ENCODE measurements at regions not wholly inside any gene's neighbourhood (a gene's known extent, or its start where the extent isn't known, plus 50 kb on each side); places are given as distances from the start of the nearest gene placed in this dataset.
A peak's percentile ranks its signal among the peaks of the same experiment; 100 is the strongest.

GRCh38 chr14:76696791-76697190 lies 64.5 kb upstream of the VASH1 start:
- Histone ChIP-seq H3K9me3 (no peaks in the 10 kb centered on the region), H3K4me3 (no peak overlapping the region), H3K36me3 (no peaks in the 10 kb centered on the region), H3K4me1 (peaks cover 2% of the 10 kb centered on the region), H3K27ac (no peak overlapping the region), H3K27me3 (no peaks in the 10 kb centered on the region)
- DNase-seq (ENCODE audit: low spot score in 2 of 2) = no peak
- 75% methylated on average over 5 of the region's 5 CpGs for WGBS
- TF ChIP-seq POLR2AphosphoS5 (IDR thresholded peaks at IDR 0.05) = no peak
- no peak for TF ChIP-seq EP300 (IDR thresholded peaks at IDR 0.05)
- no peak for TF ChIP-seq POLR2A (IDR thresholded peaks at IDR 0.05)
- no peak for TF ChIP-seq CTCF (IDR thresholded peaks at IDR 0.05)

- no peak overlapping the region for H3K27ac ChIP-seq
- no peaks in the 10 kb centered on the region for H3K9me3 ChIP-seq
- peak in 1 of 2 donors; percentile 74 for DNase-seq (ENCODE audit: low spot score in 2 of 2)
- WGBS = 54% methylated on average over 3 of the region's 5 CpGs
- no peaks in the 10 kb centered on the region for H3K36me3 ChIP-seq
- no peak for TF ChIP-seq POLR2A (IDR thresholded peaks at IDR 0.05)
- TF ChIP-seq CTCF (IDR thresholded peaks at IDR 0.05) = no peak
- no peak for TF ChIP-seq POLR2AphosphoS5 (IDR thresholded peaks at IDR 0.05)
- TF ChIP-seq EP300 (IDR thresholded peaks at IDR 0.05) = no peak
- no peak overlapping the region for H3K4me3 ChIP-seq
- no peaks in the 10 kb centered on the region for H3K27me3 ChIP-seq
- H3K4me1 ChIP-seq = peaks cover 2% of the 10 kb centered on the region
Measured at GRCh38 chr14:76697246-76697905, 63.9 kb upstream of the VASH1 start.

GRCh38 chr14:76698191-76698590 lies 63.1 kb upstream of the VASH1 start:
- peaks cover 2% of the 10 kb centered on the region for H3K4me1 ChIP-seq
- 66% methylated on average over 4 of the region's 4 CpGs for WGBS
- H3K9me3 ChIP-seq = no peaks in the 10 kb centered on the region
- H3K4me3 ChIP-seq = no peak overlapping the region
- TF ChIP-seq CTCF (IDR thresholded peaks at IDR 0.05) (no peak), POLR2A (IDR thresholded peaks at IDR 0.05) (no peak), EP300 (IDR thresholded peaks at IDR 0.05) (no peak), POLR2AphosphoS5 (IDR thresholded peaks at IDR 0.05) (no peak)
- DNase-seq (ENCODE audit: low spot score in 2 of 2) = no peak
- H3K36me3 ChIP-seq = no peaks in the 10 kb centered on the region
- no peak overlapping the region for H3K27ac ChIP-seq
- no peaks in the 10 kb centered on the region for H3K27me3 ChIP-seq

GRCh38 chr14:76698631-76699030 lies 62.6 kb upstream of the VASH1 start:
- no peak for DNase-seq (ENCODE audit: low spot score in 2 of 2)
- H3K36me3 ChIP-seq = no peaks in the 10 kb centered on the region
- no peak overlapping the region for H3K4me3 ChIP-seq
- H3K4me1 ChIP-seq = peaks cover 2% of the 10 kb centered on the region
- no peak overlapping the region for H3K27ac ChIP-seq
- 91% methylated on average over 3 of the region's 3 CpGs for WGBS
- no peaks in the 10 kb centered on the region for H3K9me3 ChIP-seq
- H3K27me3 ChIP-seq = no peaks in the 10 kb centered on the region
- TF ChIP-seq POLR2AphosphoS5 (IDR thresholded peaks at IDR 0.05) (no peak), CTCF (IDR thresholded peaks at IDR 0.05) (no peak), EP300 (IDR thresholded peaks at IDR 0.05) (no peak), POLR2A (IDR thresholded peaks at IDR 0.05) (no peak)

GRCh38 chr14:76699209-76699938 lies 61.9 kb upstream of the VASH1 start:
- Histone ChIP-seq H3K4me3 (no peak overlapping the region), H3K9me3 (no peaks in the 10 kb centered on the region), H3K27ac (no peak overlapping the region), H3K27me3 (no peaks in the 10 kb centered on the region), H3K36me3 (no peaks in the 10 kb centered on the region), H3K4me1 (peaks cover 2% of the 10 kb centered on the region)
- WGBS = 82% methylated on average over 6 of the region's 6 CpGs
- DNase-seq (ENCODE audit: low spot score in 2 of 2) = no peak
- TF ChIP-seq CTCF (IDR thresholded peaks at IDR 0.05) (no peak), POLR2A (IDR thresholded peaks at IDR 0.05) (no peak), POLR2AphosphoS5 (IDR thresholded peaks at IDR 0.05) (no peak), EP300 (IDR thresholded peaks at IDR 0.05) (no peak)

Data from suprapubic skin (tissue), 4 donors.